ENCODE measurements at regions not wholly inside any gene's neighbourhood (a gene's known extent, or its start where the extent isn't known, plus 50 kb on each side); places are given as distances from the start of the nearest gene placed in this dataset.

GRCh38 chr2:106311041-106311370 lies 116.9 kb upstream of the UXS1 start:
- FAIRE-seq (no peak), DNase-seq (ENCODE audit: extremely low read depth in 1 of 4, low spot score in 3 of 4) (no peak), ATAC-seq (no peak)
- Histone ChIP-seq H3K4me1 (replicated peaks in 1 of 2; ENCODE audit: control insufficient read depth in 2 of 2, insufficient read depth in 2 of 2, low read length in 2 of 2) (peaks cover 0 to 4% of the 10 kb centered on the region in 2 experiments; a peak in 1 of 5 replicates), H3K9me3 (replicated peaks; ENCODE audit: control insufficient read depth, insufficient read depth, low read depth, low read length) (no peaks in the 10 kb centered on the region), H3K4me2 (ENCODE audit: insufficient read depth, low read length) (no peak overlapping the region), H3K79me2 (ENCODE audit: control insufficient read depth, insufficient read depth, low read length) (no peaks in the 10 kb centered on the region), H3K27me3 (ENCODE audit: control insufficient read depth in 2 of 2, insufficient read depth in 2 of 2, low read length in 2 of 2) (peaks cover 6 to 31% of the 10 kb centered on the region in 2 experiments; a peak in 4 of 5 replicates), H4K20me1 (replicated peaks; ENCODE audit: control insufficient read depth, insufficient read depth, low read length) (no peaks in the 10 kb centered on the region), H3K4me3 (no peak overlapping the region), H3K9ac (ENCODE audit: insufficient read depth in 1 of 2, low read depth in 2 of 2, low read length in 2 of 2) (no peak overlapping the region), H3K36me3 (ENCODE audit: control insufficient read depth, insufficient read depth, low read length) (no peaks in the 10 kb centered on the region), H3K9me1 (ENCODE audit: control insufficient read depth, insufficient read depth, low read length) (no peaks in the 10 kb centered on the region), H3K27ac (ENCODE audit: extremely low read depth, low read depth, low read length) (no peak overlapping the region), H2AFZ (ENCODE audit: low read depth, low read length) (no peak overlapping the region)
- CTCF ChIA-PET (ENCODE audit: low intra/inter-chr PET ratio) = no interaction called here
- BruUV-seq (replicated peaks) = no TSS peak
- in situ Hi-C loops (cut with MboI) = no loop called here
- intact Hi-C loops (cut with micrococcal nuclease) = no loop called here
- POLR2A ChIA-PET = no interaction called here
- WGBS (ENCODE audit: insufficient coverage, low coverage, missing lambda C conversion rate) = 4% methylated on average over 5 of the region's 5 CpGs
- TF ChIP-seq KAT8 (IDR thresholded peaks at IDR 0.05; ENCODE audit: low read depth) (no peak), NFE2 (IDR thresholded peaks at IDR 0.05; ENCODE audit: low read depth) (no peak), HDGF (IDR thresholded peaks at IDR 0.05) (no peak), ZNF699 (CRISPR knock-in tag; IDR thresholded peaks at IDR 0.05; ENCODE audit: insufficient replicate concordance) (no peak), CHD7 (IDR thresholded peaks at IDR 0.05; ENCODE audit: low read depth, low read length) (no peak), NR2C1 (IDR thresholded peaks at IDR 0.05) (no peak), NR2C1 (tag; IDR thresholded peaks at IDR 0.05) (no peak), TSC22D4 (tag; IDR thresholded peaks at IDR 0.05) (no peak), TFAP4 (CRISPR knock-in tag; IDR thresholded peaks at IDR 0.05; ENCODE audit: borderline replicate concordance) (no peak), RCOR1 (IDR thresholded peaks at IDR 0.05; ENCODE audit: borderline replicate concordance in 1 of 2, low read depth in 2 of 2, low read length in 2 of 2) (no peak), BDP1 (IDR thresholded peaks at IDR 0.05; ENCODE audit: insufficient read depth, insufficient read length) (no peak), PHB (CRISPR knock-in tag; IDR thresholded peaks at IDR 0.05) (no peak), EWSR1 (IDR thresholded peaks at IDR 0.05; ENCODE audit: borderline replicate concordance, low read depth, partially characterized antibody) (no peak), BRD9 (IDR thresholded peaks at IDR 0.05; ENCODE audit: low read depth, partially characterized antibody) (no peak)

Measured in K562 (cell line).